ENCODE measurements at regions not wholly inside any gene's neighbourhood (a gene's known extent, or its start where the extent isn't known, plus 50 kb on each side); places are given as distances from the start of the nearest gene placed in this dataset.

DNA sequence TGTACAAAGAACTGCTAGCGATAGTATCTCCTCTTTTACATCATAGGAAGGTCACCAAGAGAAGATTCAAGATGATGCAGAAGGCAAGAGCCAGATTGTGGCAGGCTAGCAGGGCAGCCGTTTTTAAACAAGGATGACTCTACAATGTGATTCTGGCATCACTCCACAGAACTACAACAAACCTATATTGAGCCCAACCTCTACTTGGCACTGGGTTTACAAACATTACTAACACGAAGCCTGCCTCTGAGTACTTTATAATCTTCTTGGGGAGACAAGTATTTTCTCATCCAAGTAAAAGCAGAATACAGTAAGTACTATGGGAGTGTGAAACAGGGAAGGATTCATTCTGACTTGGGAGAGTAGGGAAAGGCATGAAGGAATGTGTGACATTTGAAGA is 448.6 kb downstream of the ZNF608 start:
- H3K9me3 ChIP-seq (ENCODE audit: control extremely low read depth in 1 of 3, control insufficient read depth in 2 of 3, insufficient read depth in 1 of 3, low read length in 2 of 3): peaks cover 0 to 4% (median 0%) of the 10 kb centered on the region in 3 donors
- H3K36me3 ChIP-seq (replicated peaks in 1 of 2; ENCODE audit: control extremely low read depth in 1 of 2, control insufficient read depth in 1 of 2, extremely low read depth in 1 of 2, insufficient read depth in 2 of 2, low read length in 1 of 2): no peaks in the 10 kb centered on the region
- CTCF ChIA-PET: no interaction called here
- no peaks in the 10 kb centered on the region for H3K4me1 ChIP-seq (ENCODE audit: control insufficient read depth in 2 of 2, insufficient read depth in 2 of 2, low read length in 2 of 2)
- TF ChIP-seq, protein P1, sequence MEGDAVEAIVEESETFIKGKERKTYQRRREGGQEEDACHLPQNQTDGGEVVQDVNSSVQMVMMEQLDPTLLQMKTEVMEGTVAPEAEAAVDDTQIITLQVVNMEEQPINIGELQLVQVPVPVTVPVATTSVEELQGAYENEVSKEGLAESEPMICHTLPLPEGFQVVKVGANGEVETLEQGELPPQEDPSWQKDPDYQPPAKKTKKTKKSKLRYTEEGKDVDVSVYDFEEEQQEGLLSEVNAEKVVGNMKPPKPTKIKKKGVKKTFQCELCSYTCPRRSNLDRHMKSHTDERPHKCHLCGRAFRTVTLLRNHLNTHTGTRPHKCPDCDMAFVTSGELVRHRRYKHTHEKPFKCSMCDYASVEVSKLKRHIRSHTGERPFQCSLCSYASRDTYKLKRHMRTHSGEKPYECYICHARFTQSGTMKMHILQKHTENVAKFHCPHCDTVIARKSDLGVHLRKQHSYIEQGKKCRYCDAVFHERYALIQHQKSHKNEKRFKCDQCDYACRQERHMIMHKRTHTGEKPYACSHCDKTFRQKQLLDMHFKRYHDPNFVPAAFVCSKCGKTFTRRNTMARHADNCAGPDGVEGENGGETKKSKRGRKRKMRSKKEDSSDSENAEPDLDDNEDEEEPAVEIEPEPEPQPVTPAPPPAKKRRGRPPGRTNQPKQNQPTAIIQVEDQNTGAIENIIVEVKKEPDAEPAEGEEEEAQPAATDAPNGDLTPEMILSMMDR (IDR thresholded peaks at IDR 0.05): no peak
- no peak for TF ChIP-seq EZH2 (IDR thresholded peaks at IDR 0.05; ENCODE audit: borderline replicate concordance, insufficient read depth, low read depth, low read length, poor library complexity, severe bottlenecking)
- DNase-seq: no peak
- no peak overlapping the region for H2AFZ ChIP-seq (ENCODE audit: insufficient read depth, low read depth, low read length, poor library complexity, severe bottlenecking)
- H3K27me3 ChIP-seq (replicated peaks in 1 of 4; ENCODE audit: control extremely low read depth in 1 of 4, control insufficient read depth in 3 of 4, insufficient read depth in 4 of 4, low read length in 3 of 4): no peaks in the 10 kb centered on the region
- no peaks in the 10 kb centered on the region for H4K20me1 ChIP-seq (ENCODE audit: control insufficient read depth, insufficient read depth, low read length, poor library complexity, severe bottlenecking)
- no peaks in the 10 kb centered on the region for H3K79me2 ChIP-seq (ENCODE audit: control insufficient read depth, insufficient read depth, low read length)
- no peak overlapping the region for H3K9ac ChIP-seq (ENCODE audit: low read length)
- no peak overlapping the region for H3K4me3 ChIP-seq (ENCODE audit: control extremely low read depth in 1 of 5, extremely low read depth in 1 of 5, insufficient read depth in 1 of 5, low read depth in 2 of 5, low read length in 4 of 5)
- Mint-ChIP-seq H3K9me3 (ENCODE audit: insufficient read depth) (no peaks in the 10 kb centered on the region), H3K4me3 (no peak overlapping the region), H3K4me1 (no peaks in the 10 kb centered on the region), H3K27ac (no peak overlapping the region), H3K27me3 (no peaks in the 10 kb centered on the region)
- no peak for ATAC-seq (ENCODE audit: low read depth)
- POLR2A ChIA-PET: no interaction called here
- H3K27ac ChIP-seq (ENCODE audit: low read length in 2 of 2): no peak overlapping the region
- H3K4me2 ChIP-seq (replicated peaks; ENCODE audit: low read depth, low read length, poor library complexity, severe bottlenecking): no peak overlapping the region
- 93% methylated on average over 1 of the region's 3 CpGs for WGBS (ENCODE audit: insufficient coverage)
- intact Hi-C loops (cut with micrococcal nuclease): no loop called here

DNA sequence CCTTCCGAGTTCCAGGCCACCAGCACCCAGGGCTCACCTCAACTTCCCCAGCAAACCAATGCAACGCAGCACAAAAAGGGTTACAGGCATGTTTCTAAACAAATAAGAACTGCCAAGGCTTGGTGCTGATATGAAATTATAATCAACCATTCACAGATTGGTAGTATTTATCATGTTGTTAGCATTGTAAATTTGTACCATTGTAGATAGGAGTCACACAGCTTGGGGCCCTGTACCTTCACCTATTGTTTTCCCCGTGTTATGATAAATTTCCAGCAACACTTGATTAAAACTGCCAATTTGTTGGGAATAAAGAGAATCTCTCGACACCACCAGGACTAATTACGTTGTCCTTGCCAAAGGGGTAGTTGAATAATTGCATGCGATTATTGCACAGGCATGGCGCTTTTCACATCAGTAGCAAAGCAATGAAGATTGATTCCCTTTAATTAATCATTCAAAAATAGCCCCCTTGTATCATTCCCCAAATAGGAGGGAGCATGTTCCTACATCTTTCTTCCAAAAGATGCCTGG is 454.1 kb downstream of the ZNF608 start:
- CTCF ChIA-PET: no interaction called here
- Histone ChIP-seq H3K79me2 (ENCODE audit: control insufficient read depth, insufficient read depth, low read length) (no peaks in the 10 kb centered on the region), H2AFZ (ENCODE audit: insufficient read depth, low read depth, low read length, poor library complexity, severe bottlenecking) (no peak overlapping the region), H3K36me3 (replicated peaks in 1 of 2; ENCODE audit: control extremely low read depth in 1 of 2, control insufficient read depth in 1 of 2, extremely low read depth in 1 of 2, insufficient read depth in 2 of 2, low read length in 1 of 2) (no peaks in the 10 kb centered on the region), H3K27me3 (replicated peaks in 1 of 4; ENCODE audit: control extremely low read depth in 1 of 4, control insufficient read depth in 3 of 4, insufficient read depth in 4 of 4, low read length in 3 of 4) (no peaks in the 10 kb centered on the region), H3K9ac (ENCODE audit: low read length) (no peak overlapping the region), H3K9me3 (ENCODE audit: control extremely low read depth in 1 of 3, control insufficient read depth in 2 of 3, insufficient read depth in 1 of 3, low read length in 2 of 3) (peaks cover 0 to 4% (median 0%) of the 10 kb centered on the region in 3 donors), H3K4me3 (ENCODE audit: control extremely low read depth in 1 of 5, extremely low read depth in 1 of 5, insufficient read depth in 1 of 5, low read depth in 2 of 5, low read length in 4 of 5) (no peak overlapping the region), H3K4me2 (replicated peaks; ENCODE audit: low read depth, low read length, poor library complexity, severe bottlenecking) (no peak overlapping the region), H3K27ac (ENCODE audit: low read length in 2 of 2) (no peak overlapping the region), H4K20me1 (ENCODE audit: control insufficient read depth, insufficient read depth, low read length, poor library complexity, severe bottlenecking) (no peaks in the 10 kb centered on the region), H3K4me1 (ENCODE audit: control insufficient read depth in 2 of 2, insufficient read depth in 2 of 2, low read length in 2 of 2) (no peaks in the 10 kb centered on the region)
- no peak overlapping the region for H3K27ac Mint-ChIP-seq
- WGBS (ENCODE audit: insufficient coverage): 93% methylated on average over 5 of the region's 7 CpGs
- H3K4me1 Mint-ChIP-seq: no peaks in the 10 kb centered on the region
- no peaks in the 10 kb centered on the region for H3K27me3 Mint-ChIP-seq
- POLR2A ChIA-PET: no interaction called here
- ATAC-seq (ENCODE audit: low read depth) (no peak), DNase-seq (no peak)
- no peak for TF ChIP-seq EZH2 (IDR thresholded peaks at IDR 0.05; ENCODE audit: borderline replicate concordance, insufficient read depth, low read depth, low read length, poor library complexity, severe bottlenecking)
- TF ChIP-seq, protein P1 (IDR thresholded peaks at IDR 0.05): no peak
- H3K4me3 Mint-ChIP-seq: no peak overlapping the region
- intact Hi-C loops (cut with micrococcal nuclease): no loop called here
- H3K9me3 Mint-ChIP-seq (ENCODE audit: insufficient read depth): no peaks in the 10 kb centered on the region
